ENCODE measurements at regions not wholly inside any gene's neighbourhood (a gene's known extent, or its start where the extent isn't known, plus 50 kb on each side); places are given as distances from the start of the nearest gene placed in this dataset.

DNA sequence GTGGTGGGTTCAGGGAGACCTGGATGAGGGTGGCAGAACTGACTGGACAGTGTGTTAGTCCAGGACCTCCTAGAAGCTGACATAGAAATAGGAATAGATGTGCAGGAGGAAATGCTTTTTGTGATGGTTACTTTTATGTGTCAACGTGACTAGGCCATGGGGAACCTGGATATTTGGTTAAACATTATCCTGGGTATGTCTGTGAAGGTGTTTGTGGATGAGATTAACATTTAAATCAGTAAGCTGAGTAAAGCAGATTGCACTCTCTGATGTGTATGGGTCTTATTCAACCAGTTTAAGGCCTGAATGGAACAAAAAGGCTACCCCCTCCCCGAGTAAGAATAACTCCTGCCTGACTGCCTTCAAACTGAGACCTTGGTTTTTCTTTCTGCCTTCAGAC is 219.3 kb downstream of the DHX35 start:
- no peak overlapping the region for H3K4me3 ChIP-seq (ENCODE audit: low read length)
- peaks cover 15% of the 10 kb centered on the region for H3K9me3 ChIP-seq (ENCODE audit: control insufficient read depth, low read length)
- no peaks in the 10 kb centered on the region for H3K36me3 ChIP-seq (ENCODE audit: control insufficient read depth, insufficient read depth, low read length, severe bottlenecking)
- no peak for DNase-seq (ENCODE audit: low read depth)
- H3K27me3 ChIP-seq (replicated peaks; ENCODE audit: control insufficient read depth, insufficient read depth, low read length): peaks cover 18% of the 10 kb centered on the region
- H3K9ac ChIP-seq (ENCODE audit: low read length): no peak overlapping the region
- H3K4me1 ChIP-seq (ENCODE audit: control insufficient read depth, insufficient read depth, low read length): no peaks in the 10 kb centered on the region

- Histone ChIP-seq H3K36me3 (ENCODE audit: control insufficient read depth, insufficient read depth, low read length, severe bottlenecking) (no peaks in the 10 kb centered on the region), H3K4me1 (ENCODE audit: control insufficient read depth, insufficient read depth, low read length) (no peaks in the 10 kb centered on the region), H3K27me3 (replicated peaks; ENCODE audit: control insufficient read depth, insufficient read depth, low read length) (peaks cover 21% of the 10 kb centered on the region), H3K9ac (ENCODE audit: low read length) (no peak overlapping the region), H3K4me3 (ENCODE audit: low read length) (no peak overlapping the region), H3K9me3 (ENCODE audit: control insufficient read depth, low read length) (no peaks in the 10 kb centered on the region)
- no peak for DNase-seq (ENCODE audit: low read depth)
Measured at GRCh38 chr20:39176457-39176856, 214.3 kb downstream of the DHX35 start.

DNA sequence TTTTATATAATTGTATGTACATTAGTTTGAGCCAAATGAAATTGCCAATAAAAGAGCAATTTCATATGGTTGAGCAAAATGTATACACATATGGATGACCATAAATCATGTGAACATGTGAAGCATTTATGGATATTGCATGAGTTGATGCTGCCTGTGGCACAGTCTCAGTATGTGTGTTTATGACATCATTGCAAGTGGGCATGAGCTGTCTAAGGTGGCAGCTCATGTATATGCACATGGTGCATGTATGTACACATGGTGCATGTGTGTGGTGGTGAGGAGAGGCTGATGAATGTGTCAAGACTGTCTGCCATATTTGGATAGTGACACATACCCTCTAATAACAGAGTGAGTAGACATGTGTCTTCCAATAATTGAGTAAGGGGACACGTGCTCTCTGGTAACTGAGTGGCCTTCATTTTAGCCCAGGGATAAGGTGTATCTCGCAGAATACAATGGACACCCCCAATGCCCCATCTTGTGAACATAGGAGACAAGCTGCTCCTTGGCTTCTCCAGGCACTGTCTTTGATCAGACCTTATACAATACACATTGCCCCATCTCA is 208.8 kb downstream of the DHX35 start:
- Histone ChIP-seq H3K27me3 (replicated peaks; ENCODE audit: control insufficient read depth, insufficient read depth, low read length) (no peaks in the 10 kb centered on the region), H3K4me3 (ENCODE audit: low read length) (no peak overlapping the region), H3K9me3 (ENCODE audit: control insufficient read depth, low read length) (no peaks in the 10 kb centered on the region), H3K36me3 (ENCODE audit: control insufficient read depth, insufficient read depth, low read length, severe bottlenecking) (no peaks in the 10 kb centered on the region), H3K4me1 (ENCODE audit: control insufficient read depth, insufficient read depth, low read length) (no peaks in the 10 kb centered on the region), H3K9ac (ENCODE audit: low read length) (no peak overlapping the region)
- no peak for DNase-seq (ENCODE audit: low read depth)

DNA sequence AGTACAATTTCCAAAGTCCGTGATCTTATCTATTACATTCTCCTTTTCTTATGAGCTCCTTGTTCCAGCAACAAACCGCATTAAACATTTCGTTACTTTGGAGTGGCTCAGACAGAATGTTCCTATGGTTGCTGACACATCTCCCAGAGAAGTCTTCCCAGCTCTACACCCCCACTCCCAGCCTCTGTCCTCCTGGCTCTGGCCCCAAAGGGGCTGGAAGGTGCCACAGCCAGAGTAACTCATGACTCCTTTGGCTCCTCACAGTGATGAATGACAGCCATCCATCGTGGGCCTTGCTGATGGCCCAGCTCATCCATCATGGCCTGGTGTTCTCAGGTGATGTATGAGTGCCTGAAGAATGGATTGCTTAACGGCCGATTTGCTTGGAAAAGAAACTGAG is 203.0 kb downstream of the DHX35 start:
- Histone ChIP-seq H3K27me3 (replicated peaks; ENCODE audit: control insufficient read depth, insufficient read depth, low read length) (peaks cover 8% of the 10 kb centered on the region), H3K9me3 (ENCODE audit: control insufficient read depth, low read length) (no peaks in the 10 kb centered on the region), H3K4me1 (ENCODE audit: control insufficient read depth, insufficient read depth, low read length) (no peaks in the 10 kb centered on the region), H3K4me3 (ENCODE audit: low read length) (no peak overlapping the region), H3K9ac (ENCODE audit: low read length) (no peak overlapping the region), H3K36me3 (ENCODE audit: control insufficient read depth, insufficient read depth, low read length, severe bottlenecking) (no peaks in the 10 kb centered on the region)
- no peak for DNase-seq (ENCODE audit: low read depth)

DNA sequence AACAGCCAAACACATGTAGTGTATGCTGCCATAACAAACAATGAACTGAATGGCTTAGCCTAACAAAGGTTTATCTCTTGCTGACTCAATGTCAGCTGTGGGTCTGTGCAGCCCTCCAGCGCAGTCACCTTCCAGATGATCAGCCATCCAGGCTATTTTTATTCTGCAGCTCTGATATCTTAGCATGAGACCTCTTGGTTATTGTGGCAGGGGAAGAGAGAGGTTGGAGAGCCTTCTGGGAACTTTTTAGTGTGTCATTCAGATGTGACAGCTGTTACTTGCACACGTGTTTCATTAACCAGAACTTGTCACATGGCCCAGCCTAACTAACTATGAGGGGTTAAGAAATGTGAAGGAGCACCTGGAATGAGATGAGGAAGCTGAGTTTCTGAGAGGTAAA is 202.5 kb downstream of the DHX35 start:
- DNase-seq (ENCODE audit: low read depth): no peak
- H3K36me3 ChIP-seq (ENCODE audit: control insufficient read depth, insufficient read depth, low read length, severe bottlenecking): no peaks in the 10 kb centered on the region
- no peak overlapping the region for H3K4me3 ChIP-seq (ENCODE audit: low read length)
- peaks cover 9% of the 10 kb centered on the region for H3K27me3 ChIP-seq (replicated peaks; ENCODE audit: control insufficient read depth, insufficient read depth, low read length)
- no peaks in the 10 kb centered on the region for H3K9me3 ChIP-seq (ENCODE audit: control insufficient read depth, low read length)
- no peaks in the 10 kb centered on the region for H3K4me1 ChIP-seq (ENCODE audit: control insufficient read depth, insufficient read depth, low read length)
- no peak overlapping the region for H3K9ac ChIP-seq (ENCODE audit: low read length)

- no peak for DNase-seq (ENCODE audit: low read depth)
- no peak overlapping the region for H3K9ac ChIP-seq (ENCODE audit: low read length)
- peaks cover 13% of the 10 kb centered on the region for H3K27me3 ChIP-seq (replicated peaks; ENCODE audit: control insufficient read depth, insufficient read depth, low read length)
- no peaks in the 10 kb centered on the region for H3K4me1 ChIP-seq (ENCODE audit: control insufficient read depth, insufficient read depth, low read length)
- no peaks in the 10 kb centered on the region for H3K36me3 ChIP-seq (ENCODE audit: control insufficient read depth, insufficient read depth, low read length, severe bottlenecking)
- no peaks in the 10 kb centered on the region for H3K9me3 ChIP-seq (ENCODE audit: control insufficient read depth, low read length)
- no peak overlapping the region for H3K4me3 ChIP-seq (ENCODE audit: low read length)
Measured at GRCh38 chr20:39163993-39164392, 201.8 kb downstream of the DHX35 start.

GRCh38 chr20:39161900-39162299 is 199.8 kb downstream of the DHX35 start:
- Histone ChIP-seq H3K9ac (ENCODE audit: low read length) (no peak overlapping the region), H3K4me3 (ENCODE audit: low read length) (no peak overlapping the region), H3K9me3 (ENCODE audit: control insufficient read depth, low read length) (no peaks in the 10 kb centered on the region), H3K36me3 (ENCODE audit: control insufficient read depth, insufficient read depth, low read length, severe bottlenecking) (no peaks in the 10 kb centered on the region), H3K4me1 (ENCODE audit: control insufficient read depth, insufficient read depth, low read length) (no peaks in the 10 kb centered on the region), H3K27me3 (replicated peaks; ENCODE audit: control insufficient read depth, insufficient read depth, low read length) (peaks cover 24% of the 10 kb centered on the region)
- DNase-seq (ENCODE audit: low read depth): no peak

GRCh38 chr20:39155971-39156370 is 193.8 kb downstream of the DHX35 start:
- Histone ChIP-seq H3K27me3 (replicated peaks; ENCODE audit: control insufficient read depth, insufficient read depth, low read length) (peaks cover 46% of the 10 kb centered on the region), H3K36me3 (ENCODE audit: control insufficient read depth, insufficient read depth, low read length, severe bottlenecking) (no peaks in the 10 kb centered on the region), H3K9me3 (ENCODE audit: control insufficient read depth, low read length) (no peaks in the 10 kb centered on the region), H3K4me3 (ENCODE audit: low read length) (no peak overlapping the region), H3K4me1 (ENCODE audit: control insufficient read depth, insufficient read depth, low read length) (no peaks in the 10 kb centered on the region), H3K9ac (ENCODE audit: low read length) (no peak overlapping the region)
- DNase-seq (ENCODE audit: low read depth): no peak

- Histone ChIP-seq H3K4me3 (ENCODE audit: low read length) (no peak overlapping the region), H3K4me1 (ENCODE audit: control insufficient read depth, insufficient read depth, low read length) (no peaks in the 10 kb centered on the region), H3K9me3 (ENCODE audit: control insufficient read depth, low read length) (no peaks in the 10 kb centered on the region), H3K36me3 (ENCODE audit: control insufficient read depth, insufficient read depth, low read length, severe bottlenecking) (no peaks in the 10 kb centered on the region), H3K9ac (ENCODE audit: low read length) (no peak overlapping the region), H3K27me3 (replicated peaks; ENCODE audit: control insufficient read depth, insufficient read depth, low read length) (peaks cover 42% of the 10 kb centered on the region)
- no peak for DNase-seq (ENCODE audit: low read depth)
Measured at GRCh38 chr20:39152742-39153141, 190.6 kb downstream of the DHX35 start.

DNA sequence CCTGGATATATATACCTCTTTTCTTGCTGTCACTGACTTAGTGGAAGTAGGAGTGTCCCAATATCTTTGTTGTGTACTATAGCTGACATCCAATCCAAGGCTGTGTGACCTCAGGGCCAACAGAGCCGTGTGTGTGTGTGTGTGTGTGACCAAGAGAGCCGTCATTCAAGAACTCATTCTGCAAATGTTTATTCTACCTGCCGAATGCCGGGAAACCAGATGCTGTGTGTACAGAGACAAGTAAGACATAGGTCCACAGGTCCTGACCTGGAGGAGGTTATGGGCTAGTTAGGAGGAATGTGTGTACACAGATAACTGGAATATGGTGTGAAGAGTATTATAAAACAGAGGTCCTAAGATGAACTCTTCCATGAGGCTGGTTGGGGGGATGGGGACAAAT is 190.0 kb downstream of the DHX35 start:
- Histone ChIP-seq H3K36me3 (ENCODE audit: control insufficient read depth, insufficient read depth, low read length, severe bottlenecking) (no peaks in the 10 kb centered on the region), H3K4me1 (ENCODE audit: control insufficient read depth, insufficient read depth, low read length) (no peaks in the 10 kb centered on the region), H3K9ac (ENCODE audit: low read length) (no peak overlapping the region), H3K27me3 (replicated peaks; ENCODE audit: control insufficient read depth, insufficient read depth, low read length) (peaks cover 38% of the 10 kb centered on the region), H3K4me3 (ENCODE audit: low read length) (no peak overlapping the region), H3K9me3 (ENCODE audit: control insufficient read depth, low read length) (no peaks in the 10 kb centered on the region)
- DNase-seq (ENCODE audit: low read depth): no peak

GRCh38 chr20:39150501-39150900 is 188.4 kb downstream of the DHX35 start:
- Histone ChIP-seq H3K9ac (ENCODE audit: low read length) (no peak overlapping the region), H3K36me3 (ENCODE audit: control insufficient read depth, insufficient read depth, low read length, severe bottlenecking) (no peaks in the 10 kb centered on the region), H3K4me3 (ENCODE audit: low read length) (no peak overlapping the region), H3K27me3 (replicated peaks; ENCODE audit: control insufficient read depth, insufficient read depth, low read length) (peaks cover 35% of the 10 kb centered on the region), H3K9me3 (ENCODE audit: control insufficient read depth, low read length) (no peaks in the 10 kb centered on the region), H3K4me1 (ENCODE audit: control insufficient read depth, insufficient read depth, low read length) (no peaks in the 10 kb centered on the region)
- DNase-seq (ENCODE audit: low read depth): no peak

- no peaks in the 10 kb centered on the region for H3K4me1 ChIP-seq (ENCODE audit: control insufficient read depth, insufficient read depth, low read length)
- DNase-seq (ENCODE audit: low read depth): no peak
- no peak overlapping the region for H3K9ac ChIP-seq (ENCODE audit: low read length)
- H3K27me3 ChIP-seq (replicated peaks; ENCODE audit: control insufficient read depth, insufficient read depth, low read length): peaks cover 30% of the 10 kb centered on the region
- no peak overlapping the region for H3K4me3 ChIP-seq (ENCODE audit: low read length)
- no peaks in the 10 kb centered on the region for H3K36me3 ChIP-seq (ENCODE audit: control insufficient read depth, insufficient read depth, low read length, severe bottlenecking)
- no peaks in the 10 kb centered on the region for H3K9me3 ChIP-seq (ENCODE audit: control insufficient read depth, low read length)
Measured at GRCh38 chr20:39146394-39146793, 184.2 kb downstream of the DHX35 start.

Data from adipocyte (in vitro differentiated cells).